Aorta (tissue), 5 donors: ENCODE measurements at regions not wholly inside any gene's neighbourhood (a gene's known extent, or its start where the extent isn't known, plus 50 kb on each side); places are given as distances from the start of the nearest gene placed in this dataset.

ENCODE experiments used
- ATAC-seq: fragments of 200-7000 bp; cut with Tn5 transposase; one replicate; pipeline ENCODE4 v1.9.1; 2022; ENCODE audit warnings: moderate library complexity; ENCODE audit not compliant: low FRiP score
- DNase-seq, 2 donors: peaks; one replicate each; pipeline ENCODE4 v3.0.0-alpha.2; 2020
- H3K27ac ChIP-seq, 2 donors: one replicate each; pipeline ENCODE4 v1.5.1; 2013; ENCODE audit warnings: low read length in 2 of 2, mild to moderate bottlenecking in 2 of 2, moderate library complexity in 2 of 2, control low read depth in 1 of 2, inconsistent platforms in 1 of 2, low read depth in 1 of 2
- H3K27me3 ChIP-seq, 2 donors: one replicate each; pipeline ENCODE4 v1.6.1; 2013; ENCODE audit warnings: control low read depth in 1 of 2, low read length in 1 of 2, mild to moderate bottlenecking in 1 of 2, moderate library complexity in 1 of 2; ENCODE audit not compliant: insufficient read depth in 2 of 2, control insufficient read depth in 1 of 2
- H3K36me3 ChIP-seq, 2 donors: one replicate each; pipeline ENCODE4 v1.6.1; 2013; ENCODE audit warnings: control low read depth in 1 of 2, low read length in 1 of 2, mild to moderate bottlenecking in 1 of 2; ENCODE audit not compliant: insufficient read depth in 2 of 2, control insufficient read depth in 1 of 2
- H3K4me1 ChIP-seq, 2 donors: one replicate each; pipeline ENCODE4 v1.6.1; 2013; ENCODE audit warnings: low read length in 2 of 2, control low read depth in 1 of 2, mild to moderate bottlenecking in 1 of 2, moderate library complexity in 1 of 2; ENCODE audit not compliant: insufficient read depth in 2 of 2, control insufficient read depth in 1 of 2
- H3K4me3 ChIP-seq, 2 donors: one replicate each; pipeline ENCODE4 v1.5.1; 2013; ENCODE audit warnings: low read length in 2 of 2, control low read depth in 1 of 2, mild to moderate bottlenecking in 1 of 2
- H3K9me3 ChIP-seq: one replicate; pipeline ENCODE4 v1.6.1; 2013; ENCODE audit warnings: mild to moderate bottlenecking, low read length; ENCODE audit not compliant: control insufficient read depth
- WGBS, 2 donors: extraction: QIAGEN DNeasy Blood & Tissue Kit; methylation state at CpG; one replicate each; pipeline ENCODE4 v1.1.7; 2013; 5-methylcytosine and 5-hydroxymethylcytosine counted together
- intact Hi-C, 2 donors: fragments of 100-400 bp; cut with DNase I; formaldehyde crosslinking; loops; one replicate each; pipeline versions ENCODE4 v1.14.2 to v1.15.0; 2022
- donor health status: healthy with polysubstance abuse.
- donor health status: Bipolar disorder and iron deficiency.
- donor health status: DM: no; HTN: no; CAD: no.
- donor health status: DM: no; HTN: no; CAD: no.
- donor health status: DM: yes; HTN: yes; CAD: no.

DNA sequence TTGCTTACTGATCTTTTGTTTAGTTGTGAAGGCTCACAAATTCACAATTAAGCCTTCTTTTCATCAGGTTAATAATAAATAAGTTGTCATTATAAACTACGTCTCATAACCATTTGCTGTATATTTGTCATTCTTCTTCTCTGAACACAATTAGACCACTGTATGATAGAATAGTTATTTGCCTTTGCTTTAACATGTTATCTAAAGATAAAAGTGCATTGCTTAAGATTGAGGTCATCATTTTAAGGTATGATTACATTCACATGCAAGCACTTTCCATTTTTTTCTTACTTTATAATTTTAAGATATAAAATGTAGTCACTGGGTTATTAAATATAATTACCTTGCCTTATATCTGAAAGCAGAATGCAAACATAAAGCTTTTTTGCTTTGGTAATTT is 80.1 kb upstream of the GLS start:
- H3K27me3 ChIP-seq = no peaks in the 10 kb centered on the region
- H3K36me3 ChIP-seq = no peaks in the 10 kb centered on the region
- no peaks in the 10 kb centered on the region for H3K4me1 ChIP-seq
- DNase-seq = no peak
- H3K27ac ChIP-seq = no peak overlapping the region
- WGBS, 2 donors = 78 to 81% methylated on average over 1 of the region's 1 CpG
- no peak for ATAC-seq
- no peak overlapping the region for H3K4me3 ChIP-seq
- no peaks in the 10 kb centered on the region for H3K9me3 ChIP-seq
- intact Hi-C loops = no loop called here

DNA sequence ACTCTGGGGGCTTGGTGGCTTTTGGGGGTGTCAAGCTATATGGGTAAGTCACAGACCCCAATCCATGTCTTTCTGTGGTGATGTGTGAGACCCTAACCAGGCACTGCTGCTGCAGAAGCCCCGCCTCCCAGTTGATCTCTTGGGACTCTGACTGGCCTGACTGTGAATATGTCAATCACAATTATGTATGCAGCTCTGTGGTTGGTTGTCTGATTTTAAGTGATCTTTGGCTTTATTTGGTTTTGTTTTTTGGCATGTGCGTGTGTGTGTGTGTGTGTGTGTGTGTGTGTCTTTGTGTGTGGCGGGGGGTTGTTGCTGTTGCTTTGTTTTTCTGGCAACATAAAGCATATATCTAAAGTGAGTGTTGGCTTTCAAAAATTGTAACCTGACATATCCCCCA is 78.5 kb upstream of the GLS start:
- intact Hi-C loops = no loop called here
- H3K4me3 ChIP-seq = no peak overlapping the region
- H3K4me1 ChIP-seq = no peaks in the 10 kb centered on the region
- no peak overlapping the region for H3K27ac ChIP-seq
- H3K36me3 ChIP-seq = no peaks in the 10 kb centered on the region
- H3K9me3 ChIP-seq = no peaks in the 10 kb centered on the region
- no peak for DNase-seq
- ATAC-seq = no peak
- 77 to 87% methylated on average over 3 of the region's 3 CpGs for WGBS, 2 donors
- H3K27me3 ChIP-seq = no peaks in the 10 kb centered on the region

GRCh38 chr2:190802626-190803209 is 77.9 kb upstream of the GLS start:
- no peaks in the 10 kb centered on the region for H3K36me3 ChIP-seq
- H3K9me3 ChIP-seq = no peaks in the 10 kb centered on the region
- H3K27me3 ChIP-seq = no peaks in the 10 kb centered on the region
- ATAC-seq (no peak), DNase-seq (no peak)
- intact Hi-C loops = no loop called here
- WGBS, 2 donors = 88 to 95% methylated on average over 1 of the region's 1 CpG
- H3K4me1 ChIP-seq = no peaks in the 10 kb centered on the region
- H3K27ac ChIP-seq = no peak overlapping the region
- H3K4me3 ChIP-seq = no peak overlapping the region

DNA sequence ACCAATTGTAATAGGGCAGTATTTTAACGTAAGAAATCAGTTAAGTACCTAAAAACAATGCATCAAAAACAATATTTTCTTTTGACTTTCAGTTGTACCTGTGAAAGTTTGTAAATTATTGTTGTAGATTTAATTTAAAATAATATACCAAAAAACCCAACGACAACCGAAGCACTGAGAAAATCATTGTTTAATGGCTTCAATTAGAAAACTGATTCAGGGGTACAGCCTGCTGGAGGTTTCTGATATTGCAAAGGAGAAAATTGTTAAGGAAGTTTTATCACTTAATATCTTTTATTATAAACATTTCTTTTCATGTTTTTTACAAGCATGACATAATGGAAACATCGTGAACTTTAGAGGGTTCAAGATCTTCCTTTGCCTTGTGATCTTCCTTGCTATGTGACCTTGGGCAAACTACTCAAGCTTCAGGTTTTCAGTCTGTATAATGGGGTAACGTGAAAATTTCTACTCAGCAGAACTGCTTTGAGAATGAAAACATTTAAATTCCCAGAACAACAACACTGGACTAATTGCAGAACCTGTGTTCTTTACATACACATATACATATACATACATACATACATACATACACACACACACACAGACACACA is 76.3 kb upstream of the GLS start:
- no peaks in the 10 kb centered on the region for H3K4me1 ChIP-seq
- DNase-seq (no peak), ATAC-seq (no peak)
- 21 to 29% methylated on average over 5 of the region's 5 CpGs for WGBS, 2 donors
- no peaks in the 10 kb centered on the region for H3K36me3 ChIP-seq
- H3K9me3 ChIP-seq = no peaks in the 10 kb centered on the region
- intact Hi-C loops = no loop called here
- no peak overlapping the region for H3K27ac ChIP-seq
- H3K27me3 ChIP-seq = no peaks in the 10 kb centered on the region
- no peak overlapping the region for H3K4me3 ChIP-seq

DNA sequence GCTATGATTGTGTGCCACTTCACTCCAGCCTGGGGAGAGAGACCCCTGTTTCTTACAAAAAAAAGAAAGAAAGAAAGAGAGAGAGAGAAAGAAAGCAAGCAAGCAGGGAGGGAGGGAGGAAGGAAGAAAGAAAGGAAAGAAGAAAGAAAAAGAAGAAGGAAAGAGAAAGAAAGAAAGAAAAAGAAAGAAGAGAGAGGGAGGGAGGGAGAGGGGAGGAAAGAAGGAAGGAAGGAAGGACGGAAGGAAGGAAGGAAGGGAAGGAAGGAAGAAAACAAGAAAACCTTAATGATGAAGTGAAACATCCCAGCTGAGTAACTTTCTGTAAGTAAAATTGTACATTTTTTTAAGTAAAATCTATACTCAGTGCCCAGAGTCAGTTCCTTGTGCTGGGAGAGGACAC is 75.5 kb upstream of the GLS start:
- Histone ChIP-seq H3K36me3 (no peaks in the 10 kb centered on the region), H3K4me1 (no peaks in the 10 kb centered on the region), H3K4me3 (no peak overlapping the region), H3K27me3 (no peaks in the 10 kb centered on the region), H3K9me3 (no peaks in the 10 kb centered on the region), H3K27ac (no peak overlapping the region)
- DNase-seq = no peak
- intact Hi-C loops = no loop called here
- ATAC-seq = no peak
- 75 to 84% methylated on average over 1 of the region's 1 CpG for WGBS, 2 donors

DNA sequence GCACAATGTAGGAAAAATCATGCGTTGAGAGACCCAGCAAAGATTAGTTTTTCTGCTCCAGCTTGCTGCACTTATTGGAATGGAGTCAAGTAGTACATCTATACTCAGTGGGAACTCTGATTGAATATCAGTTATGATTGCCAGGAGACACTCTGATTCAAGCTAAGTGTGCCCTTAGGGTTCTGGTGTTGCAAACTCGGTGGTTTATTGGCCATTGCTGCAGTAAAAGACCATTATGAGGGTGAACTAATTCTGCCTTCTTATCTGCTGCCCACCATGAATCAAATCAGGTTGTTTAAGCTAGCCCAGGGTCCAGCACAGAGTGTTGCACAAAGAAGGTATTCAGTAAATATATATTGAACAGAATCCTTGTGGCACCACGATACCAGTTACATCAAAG is 74.8 kb upstream of the GLS start:
- no peak for ATAC-seq
- intact Hi-C loops = no loop called here
- Histone ChIP-seq H3K4me1 (no peaks in the 10 kb centered on the region), H3K9me3 (no peaks in the 10 kb centered on the region), H3K36me3 (no peaks in the 10 kb centered on the region), H3K27ac (no peak overlapping the region), H3K27me3 (no peaks in the 10 kb centered on the region), H3K4me3 (no peak overlapping the region)
- WGBS, 2 donors = 82 to 85% methylated on average over 3 of the region's 3 CpGs
- DNase-seq = no peak

DNA sequence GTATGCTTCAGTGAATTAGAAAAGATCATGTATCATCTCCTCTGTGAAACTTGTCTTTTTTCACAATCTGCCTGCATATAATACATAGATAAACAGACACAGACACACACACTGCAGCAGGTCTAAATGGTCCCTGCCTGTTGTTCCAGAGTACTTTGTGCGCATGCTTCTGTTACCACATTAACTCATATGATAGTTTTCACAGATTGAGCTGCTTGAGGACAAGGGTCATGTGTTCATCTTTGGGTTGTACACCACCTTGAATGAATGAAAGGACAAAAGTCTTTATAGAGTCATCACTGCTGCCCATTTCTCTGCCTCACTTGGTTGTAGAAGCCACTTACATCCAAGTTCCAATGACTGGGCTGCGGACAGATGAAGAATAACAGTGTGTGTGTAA is 72.7 kb upstream of the GLS start:
- whole genome bisulfite sequencing, 2 donors = 98 to 100% methylated on average over 2 of the region's 2 CpGs
- H3K9me3 ChIP-seq = no peaks in the 10 kb centered on the region
- no peak overlapping the region for H3K4me3 ChIP-seq
- ATAC-seq (no peak), DNase-seq (no peak)
- H3K36me3 ChIP-seq = no peaks in the 10 kb centered on the region
- no peaks in the 10 kb centered on the region for H3K27me3 ChIP-seq
- no peak overlapping the region for H3K27ac ChIP-seq
- intact Hi-C loops = no loop called here
- H3K4me1 ChIP-seq = peaks cover 0 to 2% of the 10 kb centered on the region in 2 donors

GRCh38 chr2:190809139-190809764 is 71.4 kb upstream of the GLS start:
- H3K9me3 ChIP-seq = no peaks in the 10 kb centered on the region
- H3K27me3 ChIP-seq = no peaks in the 10 kb centered on the region
- DNase-seq = no peak
- 91 to 93% methylated on average over 5 of the region's 5 CpGs for WGBS, 2 donors
- H3K4me3 ChIP-seq = no peak overlapping the region
- intact Hi-C loops = no loop called here
- no peak overlapping the region for H3K27ac ChIP-seq
- no peaks in the 10 kb centered on the region for H3K36me3 ChIP-seq
- peaks cover 0 to 2% of the 10 kb centered on the region in 2 donors for H3K4me1 ChIP-seq
- no peak for ATAC-seq

GRCh38 chr2:190809876-190810525 is 70.6 kb upstream of the GLS start:
- Histone ChIP-seq H3K4me1 (peaks cover 0 to 2% of the 10 kb centered on the region in 2 donors), H3K4me3 (no peak overlapping the region), H3K27ac (no peak overlapping the region), H3K27me3 (no peaks in the 10 kb centered on the region), H3K36me3 (no peaks in the 10 kb centered on the region), H3K9me3 (no peaks in the 10 kb centered on the region)
- no peak for DNase-seq
- WGBS, 2 donors = 73 to 87% methylated on average over 4 of the region's 4 CpGs
- no peak for ATAC-seq
- intact Hi-C loops = no loop called here
